ENCODE measurements at regions not wholly inside any gene's neighbourhood (a gene's known extent, or its start where the extent isn't known, plus 50 kb on each side); places are given as distances from the start of the nearest gene placed in this dataset.

DNA sequence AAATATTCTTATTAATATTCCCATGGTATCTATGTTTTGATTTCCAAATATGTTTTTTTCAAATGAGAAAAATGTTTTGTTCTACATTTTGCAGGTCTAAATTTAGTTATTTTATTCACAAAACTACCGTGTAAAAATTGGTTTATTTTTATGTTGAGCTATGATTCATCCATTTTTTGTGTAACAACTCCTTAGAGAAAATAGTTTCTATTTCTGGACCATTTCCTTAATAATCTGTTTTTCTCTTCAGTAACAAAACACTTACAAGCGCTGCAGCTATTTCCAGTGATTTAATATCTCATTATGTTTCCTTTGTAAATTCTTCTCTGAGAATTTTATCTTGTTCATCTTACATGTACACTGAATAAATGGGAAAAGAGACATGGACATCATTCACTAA, 550.7 kb upstream of the SLITRK5 start:
- TF ChIP-seq, protein P1, sequence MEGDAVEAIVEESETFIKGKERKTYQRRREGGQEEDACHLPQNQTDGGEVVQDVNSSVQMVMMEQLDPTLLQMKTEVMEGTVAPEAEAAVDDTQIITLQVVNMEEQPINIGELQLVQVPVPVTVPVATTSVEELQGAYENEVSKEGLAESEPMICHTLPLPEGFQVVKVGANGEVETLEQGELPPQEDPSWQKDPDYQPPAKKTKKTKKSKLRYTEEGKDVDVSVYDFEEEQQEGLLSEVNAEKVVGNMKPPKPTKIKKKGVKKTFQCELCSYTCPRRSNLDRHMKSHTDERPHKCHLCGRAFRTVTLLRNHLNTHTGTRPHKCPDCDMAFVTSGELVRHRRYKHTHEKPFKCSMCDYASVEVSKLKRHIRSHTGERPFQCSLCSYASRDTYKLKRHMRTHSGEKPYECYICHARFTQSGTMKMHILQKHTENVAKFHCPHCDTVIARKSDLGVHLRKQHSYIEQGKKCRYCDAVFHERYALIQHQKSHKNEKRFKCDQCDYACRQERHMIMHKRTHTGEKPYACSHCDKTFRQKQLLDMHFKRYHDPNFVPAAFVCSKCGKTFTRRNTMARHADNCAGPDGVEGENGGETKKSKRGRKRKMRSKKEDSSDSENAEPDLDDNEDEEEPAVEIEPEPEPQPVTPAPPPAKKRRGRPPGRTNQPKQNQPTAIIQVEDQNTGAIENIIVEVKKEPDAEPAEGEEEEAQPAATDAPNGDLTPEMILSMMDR (IDR thresholded peaks at IDR 0.05): no peak
- no peak for TF ChIP-seq EZH2 (IDR thresholded peaks at IDR 0.05)

Data from neural progenitor cell (in vitro differentiated cells).